SHP77 (cell line): ENCODE measurements at regions not wholly inside any gene's neighbourhood (a gene's known extent, or its start where the extent isn't known, plus 50 kb on each side); places are given as distances from the start of the nearest gene placed in this dataset.

Experiments
- DNase-seq, 2 experiments: peaks; one replicate each; lab custom pipeline; 2025; lab: John Stamatoyannopoulos, UW

DNA sequence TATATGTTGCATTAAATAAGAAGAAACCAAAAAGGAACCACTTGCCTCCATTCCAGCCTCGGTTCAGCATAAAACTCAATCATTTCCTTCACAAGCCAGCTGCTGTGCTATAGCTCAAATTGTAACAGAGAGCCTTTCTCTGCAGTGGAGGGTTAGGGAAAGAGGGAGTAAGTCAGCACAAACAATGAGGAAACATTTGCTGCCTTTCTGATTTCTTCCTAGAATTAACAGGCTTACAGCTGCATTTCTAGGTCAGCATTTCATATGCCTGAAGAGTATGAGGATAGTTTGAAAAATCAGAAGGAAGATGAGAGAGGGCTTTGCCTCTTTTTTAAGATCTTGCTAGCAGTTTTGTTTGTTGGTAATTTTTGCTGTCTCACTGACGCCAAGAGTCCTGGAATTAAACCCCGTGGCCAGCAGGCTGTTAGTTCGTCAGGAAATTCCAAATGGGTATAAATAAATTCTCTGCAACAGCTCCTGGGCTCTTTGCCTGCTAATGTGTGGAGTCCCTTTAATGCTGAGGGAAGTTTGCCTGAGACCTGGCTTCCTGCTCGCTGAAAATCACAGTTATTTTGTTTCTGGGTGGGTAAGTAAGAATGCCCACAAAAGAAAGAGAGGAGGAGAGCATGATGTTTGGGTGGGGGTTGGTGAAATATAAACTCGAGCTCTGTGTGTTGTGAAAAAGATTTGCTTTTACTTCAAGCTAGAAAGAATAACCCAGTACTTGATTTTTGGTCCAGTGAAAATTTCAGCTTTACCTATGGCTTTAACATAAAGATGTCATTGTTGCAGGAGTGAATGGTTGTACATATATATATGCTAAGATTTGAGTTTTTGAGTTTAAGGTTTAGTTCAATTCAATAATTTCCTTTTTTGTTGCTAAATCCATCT lies 148.1 kb upstream of the DMRT1 start:
- DNase-seq = no peak

DNA sequence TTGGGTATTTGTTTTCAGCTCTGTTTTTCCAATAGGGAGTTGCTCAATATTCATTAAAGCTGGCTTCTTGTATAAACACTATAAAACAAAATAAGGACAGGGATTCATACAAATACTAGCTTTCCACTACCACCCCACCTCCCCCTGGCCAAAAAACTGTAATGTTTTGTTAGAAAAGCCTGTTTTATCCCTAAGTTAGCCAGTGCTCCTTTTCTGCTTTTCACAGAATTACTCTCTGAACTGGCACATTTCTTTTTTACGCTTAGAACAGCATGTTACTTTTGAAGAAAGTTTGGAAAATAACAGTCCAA lies 147.4 kb upstream of the DMRT1 start:
- DNase-seq = no peak

DNA sequence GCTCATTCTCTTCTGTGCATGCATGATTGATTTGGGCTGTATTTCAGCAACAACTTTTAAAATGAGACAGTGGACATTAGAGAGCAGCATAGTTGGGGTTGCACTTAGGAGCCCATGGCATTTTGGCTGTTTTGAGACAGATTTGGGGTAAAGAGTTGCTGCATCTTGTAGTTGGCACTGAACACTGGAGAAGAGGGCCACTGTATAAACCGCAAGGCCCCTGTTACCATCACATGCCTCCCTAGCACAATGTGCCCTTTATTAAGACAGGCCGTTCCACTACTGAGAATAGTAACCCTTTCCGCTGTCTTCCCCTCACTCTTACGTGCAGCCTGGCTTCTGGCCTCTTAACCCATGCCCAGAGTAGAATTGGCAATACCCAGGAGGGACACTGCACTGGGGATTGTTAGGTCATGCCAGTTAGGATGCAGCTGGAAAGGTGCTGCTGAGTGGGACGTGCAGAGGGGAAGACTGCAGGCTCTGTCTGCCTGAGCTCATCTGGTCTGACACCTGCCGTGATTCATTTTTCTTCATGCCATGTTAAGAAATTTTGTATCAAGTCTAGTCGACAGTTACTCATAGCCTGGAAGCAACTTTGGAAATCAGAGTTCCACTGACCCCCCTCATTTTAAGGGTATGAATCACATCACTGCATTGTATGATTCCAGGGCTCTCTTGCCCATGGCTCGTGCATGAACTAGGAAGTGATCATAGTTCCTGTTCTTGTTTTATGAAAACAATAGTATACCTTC lies 146.9 kb upstream of the DMRT1 start:
- no peak for DNase-seq

DNA sequence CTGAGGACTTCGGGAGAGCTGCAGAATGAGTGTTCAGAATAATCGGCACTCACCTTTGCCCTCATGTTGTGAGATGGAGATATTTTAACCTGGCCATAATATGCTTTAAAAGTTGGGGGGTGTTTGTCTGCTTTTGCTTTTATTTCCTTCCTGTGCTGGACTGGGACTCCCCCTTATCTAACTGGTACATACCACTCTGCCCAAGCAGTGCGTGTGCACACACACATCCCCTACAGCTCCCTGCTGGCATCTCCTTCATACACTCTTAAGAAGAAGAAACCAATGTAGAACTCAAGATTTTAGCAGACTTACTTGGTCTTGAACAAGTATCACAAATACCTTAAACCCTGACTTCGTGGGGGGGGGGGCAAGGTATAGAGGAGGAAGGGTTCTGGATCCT lies 146.2 kb upstream of the DMRT1 start:
- DNase-seq = no peak

DNA sequence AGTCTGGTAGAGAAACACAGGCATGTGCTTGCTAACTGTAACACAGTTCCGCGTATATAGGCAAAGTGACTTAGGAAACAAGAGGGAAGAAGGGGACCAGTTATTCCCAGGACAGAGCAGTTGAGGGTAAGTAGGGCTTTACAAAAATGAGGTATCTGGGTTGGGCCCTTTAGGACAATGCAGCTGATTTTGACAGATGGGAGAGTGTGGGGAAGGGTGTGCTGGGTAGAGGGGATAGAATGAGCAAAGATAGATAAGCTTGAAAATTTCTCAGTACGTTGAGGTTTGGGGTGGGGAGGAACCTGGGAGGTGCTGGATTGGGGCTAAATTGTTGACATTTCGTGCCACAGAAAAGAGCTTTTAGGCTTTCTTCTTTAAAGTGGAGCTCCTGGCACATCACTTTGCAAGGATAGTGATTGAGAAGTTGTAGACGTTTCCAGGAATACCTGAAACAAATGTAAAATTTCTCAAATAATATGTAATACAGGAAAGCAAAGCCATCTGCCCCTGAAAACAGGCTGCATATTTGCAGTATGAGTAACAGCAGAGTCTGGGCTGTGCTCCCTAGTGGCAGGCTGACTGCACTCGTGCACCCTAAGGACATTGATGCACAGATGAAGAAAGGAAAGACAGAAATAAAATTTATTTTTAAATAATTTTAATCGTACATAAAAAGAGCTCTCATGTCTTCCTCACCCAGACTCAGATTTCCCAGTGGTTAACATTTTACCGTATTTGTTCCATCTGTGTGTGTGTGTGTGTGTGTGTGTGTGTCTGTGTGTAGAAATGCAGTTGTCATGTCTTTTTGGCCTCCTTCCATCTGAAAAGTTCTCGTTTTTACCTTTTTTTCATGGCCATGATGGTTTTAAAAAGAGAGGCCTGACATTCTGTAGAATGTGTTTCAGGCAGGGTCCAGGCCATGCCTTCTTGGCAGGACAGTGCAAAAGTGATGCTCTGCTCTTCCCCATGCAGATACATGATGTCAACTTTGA lies 144.9 kb upstream of the DMRT1 start:
- DNase-seq = no peak

DNA sequence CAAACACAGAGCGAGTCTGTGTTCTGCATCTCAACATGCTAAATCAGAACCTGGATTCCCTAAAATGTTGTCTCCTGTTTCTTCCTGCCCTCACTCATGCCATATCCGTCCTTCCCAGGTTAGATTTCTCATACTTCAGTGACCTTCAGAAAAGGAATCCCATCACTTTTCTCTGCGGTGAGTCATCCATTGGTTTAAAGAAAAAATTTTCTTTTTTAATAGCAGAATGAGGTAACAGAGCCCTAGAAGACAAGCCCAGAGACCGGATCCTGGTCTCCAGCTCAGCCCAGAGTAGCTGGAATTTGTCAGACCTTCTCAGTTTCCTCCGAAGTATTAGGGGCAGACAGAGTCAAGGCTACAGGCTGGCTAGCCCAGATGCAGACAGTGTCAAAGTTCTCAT lies 143.2 kb upstream of the DMRT1 start:
- no peak for DNase-seq

DNA sequence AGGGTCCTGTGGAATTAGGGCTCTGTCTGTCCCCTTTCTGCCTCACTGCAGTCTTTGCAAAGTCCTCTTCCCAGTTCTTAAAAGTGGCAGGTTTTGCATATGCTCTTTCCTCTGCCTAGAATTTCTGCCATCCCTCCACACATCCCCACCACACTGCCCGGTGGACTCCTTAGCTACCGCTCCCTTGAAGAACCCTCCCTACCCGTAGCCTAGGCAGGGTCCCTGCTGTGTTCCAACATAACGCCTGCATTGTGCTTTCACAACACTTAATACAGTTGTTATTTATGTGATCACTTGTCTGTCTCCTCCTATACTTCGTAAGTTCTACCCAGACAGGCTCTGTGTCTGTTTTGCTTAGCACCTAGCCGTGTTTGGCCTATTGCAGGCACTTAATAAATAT lies 142.5 kb upstream of the DMRT1 start:
- no peak for DNase-seq

DNA sequence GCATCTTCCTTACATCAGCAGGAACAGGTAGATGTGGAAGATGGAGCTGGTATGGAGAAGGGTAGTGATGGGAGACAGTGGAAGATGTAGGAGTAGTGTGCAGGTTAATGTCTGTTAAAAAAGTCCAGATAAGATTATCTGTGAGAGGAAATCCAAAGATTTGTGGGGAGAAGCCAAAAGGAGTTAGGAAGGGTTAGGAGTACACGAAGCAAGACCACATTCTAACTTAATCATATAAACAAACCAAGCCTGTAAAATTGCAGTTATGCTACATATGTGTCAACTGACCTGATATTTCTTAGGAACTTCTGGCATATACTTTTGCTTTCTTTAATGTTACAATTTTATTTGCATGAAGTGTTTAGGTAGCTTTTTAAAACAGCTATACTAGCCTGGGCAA lies 142.1 kb upstream of the DMRT1 start:
- DNase-seq = no peak

DNA sequence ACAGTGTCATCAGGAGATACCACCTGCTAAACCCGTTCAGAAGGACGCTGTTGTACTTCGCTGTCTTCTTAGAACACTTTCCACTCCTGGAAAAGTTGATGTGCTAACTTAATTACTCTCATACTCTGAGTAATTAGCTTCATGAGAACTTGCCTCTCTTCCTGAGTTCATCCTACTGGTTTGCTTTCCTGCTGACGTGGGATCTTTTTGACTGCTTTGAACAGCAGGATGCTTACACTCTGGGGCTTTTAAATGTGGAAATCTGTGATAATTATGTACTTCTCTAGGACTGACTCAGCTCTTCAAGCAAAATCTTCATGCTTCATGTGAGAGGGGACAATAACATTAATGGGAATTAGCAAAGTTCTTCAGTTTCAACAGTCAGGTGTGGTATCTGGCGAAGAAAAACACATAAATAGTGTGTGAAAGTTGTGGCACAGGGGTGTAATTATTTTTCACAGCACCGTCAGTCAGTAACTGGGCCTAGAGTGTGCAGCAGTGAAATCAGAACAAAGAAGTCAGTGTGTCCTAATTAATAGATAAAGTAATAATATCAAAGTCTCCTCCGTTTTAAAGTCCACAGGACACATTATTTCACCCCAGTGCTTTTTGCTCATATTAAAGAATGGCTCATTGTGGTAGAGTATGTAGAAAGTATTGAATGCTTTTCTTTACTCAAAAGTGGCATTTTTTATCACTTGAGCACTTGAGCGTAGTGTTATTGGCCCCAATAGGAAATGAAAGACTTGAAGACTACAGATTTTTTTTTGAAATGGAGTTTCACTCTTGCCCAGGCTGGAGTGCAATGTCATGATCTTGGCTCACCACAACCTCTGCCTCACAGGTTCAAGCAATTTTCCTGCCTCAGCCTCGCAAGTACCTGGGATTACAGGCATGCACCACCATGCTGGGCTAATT lies 140.9 kb upstream of the DMRT1 start:
- no peak for DNase-seq

DNA sequence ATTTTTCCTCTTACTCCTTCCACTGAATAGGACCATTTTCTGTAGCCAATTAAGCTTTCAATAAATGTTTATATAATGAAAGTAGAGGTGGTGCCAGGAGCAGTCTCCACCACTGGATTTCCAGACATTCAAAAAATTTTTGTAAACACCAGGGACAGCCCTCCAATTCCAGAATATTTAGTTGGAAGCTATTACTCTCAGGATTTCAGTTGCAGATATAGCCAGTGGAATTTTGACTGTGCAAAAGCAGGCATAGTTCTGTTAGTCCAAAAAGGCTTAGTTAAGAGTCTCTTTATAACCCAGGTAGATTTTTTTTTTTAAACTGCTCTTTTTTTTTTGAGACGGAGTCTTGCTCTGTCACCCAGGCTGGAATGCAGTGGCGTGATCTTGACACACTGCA lies 138.1 kb upstream of the DMRT1 start:
- no peak for DNase-seq

DNA sequence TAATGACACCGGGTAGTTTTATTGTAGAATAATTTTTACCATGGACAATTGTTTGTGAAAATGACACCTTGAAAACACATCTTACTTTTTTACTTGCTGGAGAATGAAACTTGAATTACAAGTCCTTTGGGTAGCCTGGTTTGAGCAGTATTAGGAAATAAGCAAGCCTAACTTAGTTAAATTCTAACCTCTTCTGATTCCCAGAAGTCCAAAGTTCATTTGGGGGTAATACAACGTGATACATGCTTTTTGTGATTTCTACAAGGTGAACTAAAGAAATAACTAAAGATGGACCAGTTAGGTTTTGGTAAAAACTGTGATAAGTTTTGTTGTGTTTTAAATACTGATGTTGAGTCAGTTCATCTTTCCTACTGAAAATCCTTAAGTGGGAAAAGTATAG lies 135.4 kb upstream of the DMRT1 start:
- DNase-seq = no peak

DNA sequence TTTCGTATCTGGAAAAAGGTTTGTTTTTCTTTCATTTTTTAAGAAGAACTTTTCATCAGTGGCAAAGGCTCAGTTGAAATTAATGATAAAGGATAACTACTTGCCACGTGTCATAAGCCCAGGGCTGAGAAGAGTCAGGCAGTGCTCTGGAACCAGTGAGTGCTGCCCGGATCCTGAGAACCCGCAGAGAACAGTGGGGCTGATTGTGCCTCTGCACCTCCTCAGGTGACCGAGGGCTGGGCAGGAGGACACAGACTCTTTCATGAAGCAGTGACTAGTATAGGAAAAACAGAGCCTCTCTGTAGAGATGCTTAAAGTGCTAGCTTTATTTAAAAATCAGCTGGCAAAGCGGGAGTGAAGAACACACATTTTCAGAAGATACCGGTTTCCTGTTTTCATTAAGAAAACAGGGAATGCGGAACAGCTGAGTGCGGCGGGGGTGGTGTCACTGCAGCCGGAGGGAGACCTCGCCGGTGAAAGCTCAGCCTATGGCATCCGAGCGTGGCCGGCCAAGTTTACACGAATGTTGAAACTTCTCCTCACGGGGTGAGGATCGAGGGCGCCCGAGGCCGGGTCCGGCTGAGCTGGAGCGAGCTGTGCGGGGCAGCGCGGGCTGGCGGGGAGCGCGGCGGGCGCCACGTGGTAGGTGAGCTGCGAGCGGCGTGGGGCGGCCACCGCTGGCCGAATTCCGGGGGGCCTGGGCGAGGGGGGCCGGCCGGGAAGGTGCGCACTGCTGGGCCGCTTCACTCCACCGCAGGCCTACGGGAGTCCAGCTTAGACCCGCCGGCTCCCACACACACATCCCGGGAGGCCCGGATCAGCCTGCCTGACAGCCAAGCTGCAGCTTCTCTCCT lies 134.7 kb upstream of the DMRT1 start:
- DNase-seq = no peak

DNA sequence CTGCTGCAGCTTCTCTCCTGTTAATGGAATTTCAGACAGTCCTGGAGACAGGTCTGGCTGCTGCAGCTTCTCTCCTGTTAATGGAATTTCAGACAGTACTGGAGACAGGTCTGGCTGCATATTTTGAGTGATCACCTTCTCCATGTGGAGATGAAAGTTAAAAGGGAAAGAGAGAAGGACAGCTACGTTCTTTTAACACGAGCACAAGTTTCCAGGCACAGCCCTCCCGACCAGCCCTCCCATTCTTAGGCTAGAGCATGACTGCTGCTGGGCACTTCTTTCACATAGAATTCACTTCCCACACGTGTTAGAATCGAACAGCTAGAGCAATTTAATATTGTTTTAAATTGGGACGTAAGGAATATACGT lies 133.3 kb upstream of the DMRT1 start:
- no peak for DNase-seq

DNA sequence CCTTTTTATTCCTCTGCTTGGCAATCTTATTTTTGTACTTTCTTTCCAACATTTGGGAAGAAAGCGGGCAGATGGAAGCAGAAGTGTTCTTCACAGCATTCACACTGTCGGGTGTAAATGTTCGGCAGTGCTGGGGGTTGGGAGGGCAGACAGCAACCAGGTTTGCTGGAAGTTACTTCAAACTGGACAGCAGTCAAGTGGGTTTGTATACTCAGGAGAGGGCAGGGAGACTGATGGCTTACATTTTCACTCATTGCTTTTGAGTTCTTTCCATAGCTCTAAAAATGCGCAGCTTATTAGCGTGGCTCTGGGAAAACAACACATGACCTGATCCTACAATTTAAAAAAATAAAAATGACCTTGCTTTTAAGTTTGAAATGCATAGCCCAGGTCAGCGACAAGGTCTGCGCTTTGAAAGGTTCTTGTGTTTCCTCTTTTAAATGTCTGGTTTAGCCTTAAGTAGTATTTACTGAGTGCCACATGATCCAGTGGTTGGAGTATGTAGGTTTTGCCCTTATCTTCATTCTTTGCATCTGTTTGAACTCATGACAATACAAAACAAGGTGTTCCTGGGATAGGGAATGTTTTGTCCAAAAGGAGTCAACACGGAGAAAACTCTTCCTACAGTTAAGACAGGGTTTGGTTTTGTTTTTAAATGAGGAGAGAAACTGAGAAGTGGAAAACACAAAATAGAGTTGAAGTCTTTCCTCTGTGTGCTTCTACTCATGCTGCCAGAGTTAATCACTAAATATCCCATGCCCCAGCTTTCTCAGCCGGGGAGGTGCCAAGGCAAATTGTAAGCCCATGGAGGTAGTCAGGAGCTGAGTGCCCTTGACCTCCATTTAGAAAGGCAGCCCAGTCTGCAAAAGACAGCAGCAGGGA lies 132.7 kb upstream of the DMRT1 start:
- DNase-seq = no peak

DNA sequence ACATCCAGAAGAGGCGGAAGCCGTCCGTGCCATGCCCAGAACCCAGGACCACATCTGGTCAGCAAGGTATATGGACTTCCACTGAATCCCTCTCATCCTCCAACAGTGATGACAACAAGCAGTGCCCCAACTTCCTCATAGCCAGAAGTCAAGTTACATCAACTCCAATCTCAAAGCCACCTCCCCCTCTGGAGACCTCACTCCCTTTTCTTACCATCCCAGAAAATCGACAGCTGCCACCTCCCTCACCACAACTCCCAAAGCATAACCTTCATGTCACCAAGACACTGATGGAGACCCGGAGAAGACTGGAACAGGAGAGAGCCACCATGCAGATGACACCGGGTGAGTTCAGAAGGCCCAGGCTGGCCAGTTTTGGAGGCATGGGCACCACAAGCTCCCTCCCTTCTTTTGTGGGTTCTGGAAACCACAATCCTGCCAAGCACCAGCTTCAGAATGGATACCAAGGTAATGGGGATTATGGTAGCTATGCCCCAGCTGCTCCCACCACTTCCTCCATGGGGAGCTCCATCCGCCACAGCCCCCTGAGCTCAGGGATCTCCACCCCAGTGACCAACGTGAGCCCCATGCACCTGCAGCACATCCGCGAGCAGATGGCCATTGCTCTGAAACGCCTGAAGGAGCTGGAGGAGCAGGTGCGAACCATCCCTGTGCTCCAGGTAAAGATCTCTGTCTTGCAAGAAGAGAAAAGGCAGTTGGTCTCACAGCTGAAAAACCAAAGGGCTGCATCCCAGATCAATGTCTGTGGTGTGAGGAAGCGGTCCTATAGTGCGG lies 130.3 kb upstream of the DMRT1 start:
- DNase-seq = no peak

DNA sequence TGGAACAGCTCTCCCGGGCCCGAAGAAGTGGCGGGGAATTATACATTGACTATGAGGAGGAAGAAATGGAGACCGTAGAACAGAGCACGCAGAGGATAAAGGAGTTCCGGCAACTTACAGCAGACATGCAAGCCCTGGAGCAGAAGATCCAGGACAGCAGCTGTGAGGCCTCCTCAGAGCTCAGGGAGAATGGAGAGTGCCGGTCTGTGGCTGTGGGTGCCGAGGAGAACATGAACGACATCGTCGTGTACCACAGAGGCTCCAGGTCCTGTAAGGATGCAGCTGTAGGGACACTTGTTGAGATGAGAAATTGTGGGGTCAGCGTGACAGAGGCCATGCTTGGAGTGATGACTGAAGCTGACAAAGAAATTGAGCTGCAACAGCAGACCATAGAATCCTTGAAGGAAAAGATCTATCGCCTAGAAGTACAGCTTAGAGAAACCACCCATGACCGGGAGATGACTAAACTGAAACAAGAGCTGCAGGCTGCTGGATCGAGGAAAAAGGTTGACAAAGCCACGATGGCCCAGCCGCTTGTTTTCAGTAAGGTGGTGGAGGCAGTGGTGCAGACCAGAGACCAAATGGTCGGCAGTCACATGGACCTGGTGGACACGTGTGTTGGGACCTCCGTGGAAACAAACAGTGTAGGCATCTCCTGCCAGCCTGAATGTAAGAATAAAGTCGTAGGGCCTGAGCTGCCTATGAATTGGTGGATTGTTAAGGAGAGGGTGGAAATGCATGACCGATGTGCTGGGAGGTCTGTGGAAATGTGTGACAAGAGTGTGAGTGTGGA lies 129.5 kb upstream of the DMRT1 start:
- no peak for DNase-seq

DNA sequence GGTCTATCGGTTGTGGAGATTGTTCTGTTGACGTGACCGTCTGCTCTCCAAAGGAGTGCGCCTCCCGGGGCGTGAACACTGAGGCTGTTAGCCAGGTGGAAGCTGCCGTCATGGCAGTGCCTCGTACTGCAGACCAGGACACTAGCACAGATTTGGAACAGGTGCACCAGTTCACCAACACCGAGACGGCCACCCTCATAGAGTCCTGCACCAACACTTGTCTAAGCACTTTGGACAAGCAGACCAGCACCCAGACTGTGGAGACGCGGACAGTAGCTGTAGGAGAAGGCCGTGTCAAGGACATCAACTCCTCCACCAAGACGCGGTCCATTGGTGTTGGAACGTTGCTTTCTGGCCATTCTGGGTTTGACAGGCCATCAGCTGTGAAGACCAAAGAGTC lies 128.9 kb upstream of the DMRT1 start:
- DNase-seq = no peak

DNA sequence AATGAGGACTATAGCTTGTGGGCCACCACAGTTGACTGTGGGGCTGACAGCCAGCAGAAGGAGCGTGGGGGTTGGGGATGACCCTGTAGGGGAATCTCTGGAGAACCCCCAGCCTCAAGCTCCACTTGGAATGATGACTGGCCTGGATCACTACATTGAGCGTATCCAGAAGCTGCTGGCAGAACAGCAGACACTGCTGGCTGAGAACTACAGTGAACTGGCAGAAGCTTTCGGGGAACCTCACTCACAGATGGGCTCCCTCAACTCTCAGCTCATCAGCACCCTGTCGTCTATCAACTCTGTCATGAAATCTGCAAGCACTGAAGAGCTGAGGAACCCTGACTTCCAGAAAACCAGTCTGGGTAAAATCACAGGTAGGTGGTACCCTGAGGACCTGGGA lies 128.4 kb upstream of the DMRT1 start:
- DNase-seq = no peak
